ENCODE measurements at regions not wholly inside any gene's neighbourhood (a gene's known extent, or its start where the extent isn't known, plus 50 kb on each side); places are given as distances from the start of the nearest gene placed in this dataset.

DNA sequence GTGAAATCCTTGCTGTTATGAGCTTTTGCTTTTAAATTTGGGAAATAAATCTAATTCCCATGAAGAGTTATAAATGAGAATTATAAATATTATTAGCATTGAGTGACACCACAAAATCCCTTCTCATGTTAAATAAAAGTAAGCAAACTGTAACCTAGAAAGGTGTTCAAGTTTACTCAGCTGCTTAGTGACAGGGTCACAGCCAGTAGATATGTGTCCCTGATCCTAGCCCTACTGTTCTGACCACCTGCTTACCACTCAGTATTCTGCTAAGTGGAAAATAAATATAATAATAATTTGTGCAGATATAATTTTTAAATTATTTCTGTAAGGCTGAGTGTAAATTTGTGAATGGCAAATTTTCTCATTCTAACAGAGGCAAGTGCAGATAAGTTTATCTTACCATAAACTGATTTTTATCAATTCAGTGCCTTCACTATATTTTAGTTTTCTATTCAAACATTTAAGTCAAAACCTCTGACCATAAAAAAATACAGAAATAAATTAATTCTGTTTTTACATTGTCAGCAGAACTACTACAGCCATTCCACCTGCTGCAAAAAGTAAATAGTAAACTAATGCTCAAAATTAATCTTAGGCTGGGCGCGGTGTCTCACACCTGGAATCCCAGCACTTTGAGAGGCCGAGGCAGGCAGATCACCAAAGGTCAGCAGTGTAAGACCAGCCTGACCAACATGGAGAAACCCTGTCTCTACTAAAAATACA lies 118.2 kb downstream of the TENT5A start:
- TF ChIP-seq, protein P1, sequence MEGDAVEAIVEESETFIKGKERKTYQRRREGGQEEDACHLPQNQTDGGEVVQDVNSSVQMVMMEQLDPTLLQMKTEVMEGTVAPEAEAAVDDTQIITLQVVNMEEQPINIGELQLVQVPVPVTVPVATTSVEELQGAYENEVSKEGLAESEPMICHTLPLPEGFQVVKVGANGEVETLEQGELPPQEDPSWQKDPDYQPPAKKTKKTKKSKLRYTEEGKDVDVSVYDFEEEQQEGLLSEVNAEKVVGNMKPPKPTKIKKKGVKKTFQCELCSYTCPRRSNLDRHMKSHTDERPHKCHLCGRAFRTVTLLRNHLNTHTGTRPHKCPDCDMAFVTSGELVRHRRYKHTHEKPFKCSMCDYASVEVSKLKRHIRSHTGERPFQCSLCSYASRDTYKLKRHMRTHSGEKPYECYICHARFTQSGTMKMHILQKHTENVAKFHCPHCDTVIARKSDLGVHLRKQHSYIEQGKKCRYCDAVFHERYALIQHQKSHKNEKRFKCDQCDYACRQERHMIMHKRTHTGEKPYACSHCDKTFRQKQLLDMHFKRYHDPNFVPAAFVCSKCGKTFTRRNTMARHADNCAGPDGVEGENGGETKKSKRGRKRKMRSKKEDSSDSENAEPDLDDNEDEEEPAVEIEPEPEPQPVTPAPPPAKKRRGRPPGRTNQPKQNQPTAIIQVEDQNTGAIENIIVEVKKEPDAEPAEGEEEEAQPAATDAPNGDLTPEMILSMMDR (IDR thresholded peaks at IDR 0.05) = no peak
- no peak for TF ChIP-seq POLR2A (IDR thresholded peaks at IDR 0.05)
